Keratinocyte (primary cell): ENCODE measurements at regions not wholly inside any gene's neighbourhood (a gene's known extent, or its start where the extent isn't known, plus 50 kb on each side); places are given as distances from the start of the nearest gene placed in this dataset.

ENCODE experiments used
- DNase-seq: peaks from one replicate; pipeline ENCODE4 v3.0.0-alpha.2; 2011; ENCODE audit warnings: low read depth, missing footprints, low spot score
- FAIRE-seq: peaks from 2 replicates; lab custom pipeline; 2011; peaks lifted over from hg19 to GRCh38; lab: Jason Lieb, UNC
- H2AFZ ChIP-seq: 2 replicates; pipeline ENCODE4 v1.6.0; 2012; ENCODE audit warnings: low read length, control low read depth, inconsistent platforms; ENCODE audit not compliant: control insufficient read depth
- H3K27ac ChIP-seq: 2 replicates; pipeline ENCODE4 v1.5.1; 2011; ENCODE audit warnings: low read length; ENCODE audit not compliant: control insufficient read depth, insufficient read depth
- H3K27me3 ChIP-seq: 3 replicates; pipeline ENCODE4 v1.6.0; 2011; ENCODE audit warnings: low read length; ENCODE audit not compliant: control insufficient read depth, insufficient read depth; ENCODE audit errors: extremely low read depth
- H3K36me3 ChIP-seq, 2 experiments: 2 replicates in 1 of 2; 3 replicates in 1 of 2; pipeline ENCODE4 v1.5.1; 2011; ENCODE audit warnings: low read length in 2 of 2, mild to moderate bottlenecking in 1 of 2; ENCODE audit not compliant: control insufficient read depth in 2 of 2, insufficient read depth in 2 of 2; ENCODE audit errors: extremely low read depth in 1 of 2
- H3K4me1 ChIP-seq: 3 replicates; pipeline ENCODE4 v1.5.1; 2011; ENCODE audit warnings: low read length; ENCODE audit not compliant: control insufficient read depth, insufficient read depth; ENCODE audit errors: extremely low read depth
- H3K4me2 ChIP-seq: 3 replicates; pipeline ENCODE4 v1.6.0; 2011; ENCODE audit warnings: low read depth, low read length; ENCODE audit not compliant: control insufficient read depth, insufficient read depth; ENCODE audit errors: extremely low read depth
- H3K4me3 ChIP-seq, 3 experiments: fragments of 200-600 bp in 1 of 3; sonication (generic) in 1 of 3; 2 replicates in 2 of 3; 3 replicates in 1 of 3; pipeline ENCODE4 v1.5.1; 2011 to 2016; ENCODE audit warnings: low read length in 3 of 3, mild to moderate bottlenecking in 3 of 3, control low read depth in 2 of 3, inconsistent platforms in 1 of 3, low read depth in 1 of 3, mixed read lengths in 1 of 3, mixed run types in 1 of 3, moderate library complexity in 1 of 3; ENCODE audit not compliant: control insufficient read depth in 2 of 3, insufficient read depth in 2 of 3; ENCODE audit errors: extremely low read depth in 1 of 3
- H3K79me2 ChIP-seq: 2 replicates; pipeline ENCODE4 v1.6.0; 2012; ENCODE audit warnings: low read length; ENCODE audit not compliant: control insufficient read depth, insufficient read depth
- H3K9ac ChIP-seq: 3 replicates; pipeline ENCODE4 v1.6.0; 2011; ENCODE audit warnings: low read length; ENCODE audit not compliant: control insufficient read depth, insufficient read depth; ENCODE audit errors: extremely low read depth
- H3K9me1 ChIP-seq: 3 replicates; pipeline ENCODE4 v1.6.0; 2011; ENCODE audit warnings: low read length; ENCODE audit not compliant: control insufficient read depth, insufficient read depth; ENCODE audit errors: extremely low read depth
- H3K9me3 ChIP-seq: 2 replicates; pipeline ENCODE4 v1.5.1; 2012; ENCODE audit warnings: low read depth, low read length; ENCODE audit not compliant: control insufficient read depth
- H4K20me1 ChIP-seq: 3 replicates; pipeline ENCODE4 v1.6.0; 2011; ENCODE audit warnings: low read length; ENCODE audit not compliant: control insufficient read depth, insufficient read depth; ENCODE audit errors: extremely low read depth
- CTCF ChIP-seq, 3 experiments: IDR thresholded peaks in 1 of 3; conservative IDR thresholded peaks in 1 of 3; optimal IDR thresholded peaks in 1 of 3; 2 replicates in 2 of 3; 3 replicates in 1 of 3; pipeline versions ENCODE3 to v1.5.1; 2011; ENCODE audit warnings: low read length in 3 of 3, mild to moderate bottlenecking in 3 of 3, moderate library complexity in 2 of 3, control low read depth in 1 of 3, inconsistent platforms in 1 of 3; ENCODE audit not compliant: insufficient read depth in 2 of 3; ENCODE audit errors: extremely low read depth in 1 of 3
- EZH2 ChIP-seq: IDR thresholded peaks from one replicate; pipeline ENCODE4 v1.6.1; 2012; ENCODE audit warnings: inconsistent platforms, mild to moderate bottlenecking, low read length, moderate library complexity
- dilution Hi-C: fragments of 300-500 bp; cut with MboI; formaldehyde crosslinking; loops from one replicate; pipeline ENCODE4 v1.7.0; 2020; ENCODE audit warnings: low sequenced_read_pairs; ENCODE audit not compliant: extremely low pct_ligation_motif_present

- Histone ChIP-seq H2AFZ (no peak overlapping the region), H3K27me3 (no peaks in the 10 kb centered on the region), H3K4me2 (no peak overlapping the region), H3K4me3 (no peak overlapping the region), H3K27ac (no peak overlapping the region), H3K9ac (no peak overlapping the region), H3K9me3 (no peaks in the 10 kb centered on the region), H3K4me1 (no peaks in the 10 kb centered on the region), H3K36me3 (no peaks in the 10 kb centered on the region), H3K79me2 (no peaks in the 10 kb centered on the region), H4K20me1 (no peaks in the 10 kb centered on the region), H3K9me1 (no peaks in the 10 kb centered on the region)
- no peak for FAIRE-seq
- DNase-seq = no peak
- TF ChIP-seq EZH2 = no peak
- no peak for TF ChIP-seq CTCF (optimal IDR thresholded peaks at IDR 0.05 in 1 of 3, IDR thresholded peaks at IDR 0.05 in 1 of 3, conservative IDR thresholded peaks at IDR 0.05 in 1 of 3; ENCODE audit: extremely low read depth in 1 of 3, insufficient read depth in 2 of 3, low read length in 3 of 3)
- dilution Hi-C loops = no loop called here
These were observed 177.8 kb downstream of the WNT5A start for GRCh38 chr3:55309336-55309735.

GRCh38 chr3:55307622-55308021 is 179.5 kb downstream of the WNT5A start:
- H3K4me2 ChIP-seq = no peak overlapping the region
- H3K4me3 ChIP-seq = no peak overlapping the region
- H2AFZ ChIP-seq = no peak overlapping the region
- H3K27me3 ChIP-seq = no peaks in the 10 kb centered on the region
- H3K9me3 ChIP-seq = no peaks in the 10 kb centered on the region
- dilution Hi-C loops = no loop called here
- H3K4me1 ChIP-seq = no peaks in the 10 kb centered on the region
- H3K9me1 ChIP-seq = no peaks in the 10 kb centered on the region
- H4K20me1 ChIP-seq = no peaks in the 10 kb centered on the region
- no peaks in the 10 kb centered on the region for H3K36me3 ChIP-seq
- TF ChIP-seq EZH2 = no peak
- FAIRE-seq (no peak), DNase-seq (no peak)
- H3K27ac ChIP-seq = no peak overlapping the region
- no peak overlapping the region for H3K9ac ChIP-seq
- H3K79me2 ChIP-seq = no peaks in the 10 kb centered on the region

GRCh38 chr3:55305696-55306485 is 181.2 kb downstream of the WNT5A start:
- H3K4me3 ChIP-seq = no peak overlapping the region
- no peaks in the 10 kb centered on the region for H3K79me2 ChIP-seq
- no peaks in the 10 kb centered on the region for H3K27me3 ChIP-seq
- H3K4me2 ChIP-seq = no peak overlapping the region
- no peaks in the 10 kb centered on the region for H3K9me3 ChIP-seq
- H3K27ac ChIP-seq = no peak overlapping the region
- no peak for TF ChIP-seq EZH2
- no peak for TF ChIP-seq CTCF (optimal IDR thresholded peaks at IDR 0.05 in 1 of 3, IDR thresholded peaks at IDR 0.05 in 1 of 3, conservative IDR thresholded peaks at IDR 0.05 in 1 of 3; ENCODE audit: extremely low read depth in 1 of 3, insufficient read depth in 2 of 3, low read length in 3 of 3)
- DNase-seq (no peak), FAIRE-seq (no peak)
- no peaks in the 10 kb centered on the region for H3K4me1 ChIP-seq
- H3K9ac ChIP-seq = no peak overlapping the region
- H3K36me3 ChIP-seq = no peaks in the 10 kb centered on the region
- H4K20me1 ChIP-seq = no peaks in the 10 kb centered on the region
- H2AFZ ChIP-seq = no peak overlapping the region
- dilution Hi-C loops = no loop called here
- H3K9me1 ChIP-seq = no peaks in the 10 kb centered on the region
